ENCODE measurements at regions not wholly inside any gene's neighbourhood (a gene's known extent, or its start where the extent isn't known, plus 50 kb on each side); places are given as distances from the start of the nearest gene placed in this dataset.
"Not testable (repeated sequence)": the region's sequence is repeated elsewhere in the genome, so short reads cannot be mapped to it uniquely, and the experiment has no call there.

DNA sequence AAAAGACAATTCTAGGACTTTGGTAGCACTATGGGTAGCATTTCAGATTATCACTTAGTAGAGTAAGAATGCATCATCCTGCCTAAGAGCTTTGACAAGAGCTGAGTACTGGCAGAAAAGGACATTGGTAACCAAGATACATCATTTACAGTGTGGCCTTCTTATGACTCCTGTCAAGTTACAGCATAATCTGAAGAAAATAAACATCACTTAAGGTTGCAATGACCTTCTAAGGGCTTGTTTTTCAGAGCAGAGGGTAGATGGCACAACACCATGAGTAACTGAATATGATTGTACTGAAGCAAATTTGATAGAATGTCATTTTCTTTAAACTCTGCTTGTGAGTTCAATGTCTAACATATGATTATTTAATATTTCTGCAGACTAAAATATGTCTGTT is 822.6 kb downstream of the TBC1D32 start:
- no peak for DNase-seq

DNA sequence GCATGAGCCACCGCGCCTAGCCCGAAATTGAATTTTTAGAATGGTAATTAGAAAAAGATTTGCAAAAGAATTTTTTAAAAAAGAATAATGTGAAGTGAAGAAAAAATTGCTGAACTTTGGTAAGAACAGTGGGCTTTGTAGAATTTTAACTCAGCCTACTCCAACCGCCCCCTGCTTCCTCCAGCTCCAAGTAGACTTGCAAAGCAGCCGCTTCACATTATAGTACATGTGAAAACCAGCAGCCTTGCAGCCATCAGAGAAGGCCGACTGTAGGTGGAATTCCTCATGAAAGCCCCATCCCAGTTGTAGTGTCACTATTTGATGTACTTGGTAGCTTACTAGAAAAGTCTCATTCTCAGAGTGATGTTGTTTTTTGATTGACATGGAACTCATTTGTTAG is 835.6 kb downstream of the TBC1D32 start:
- DNase-seq: no peak

DNA sequence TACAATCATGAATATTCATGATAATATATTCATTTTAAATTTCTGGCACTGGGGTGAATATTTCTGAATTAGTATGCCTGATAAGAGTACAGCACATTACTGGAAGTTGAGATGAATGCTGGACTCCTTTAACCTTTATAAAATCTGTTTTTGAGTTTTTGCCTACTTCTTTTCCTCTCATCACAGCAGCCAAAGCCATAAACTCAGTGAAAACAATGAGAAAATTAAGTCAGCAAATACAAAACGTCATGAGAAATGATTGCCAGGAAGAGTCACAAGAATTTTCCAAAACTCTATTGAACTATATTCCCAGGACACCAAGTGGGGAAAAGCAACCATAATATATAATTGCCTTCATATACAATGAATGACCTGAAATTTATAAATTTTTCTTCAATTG is 837.6 kb downstream of the TBC1D32 start:
- DNase-seq: peak; percentile 14 to 69 (median 27)

DNA sequence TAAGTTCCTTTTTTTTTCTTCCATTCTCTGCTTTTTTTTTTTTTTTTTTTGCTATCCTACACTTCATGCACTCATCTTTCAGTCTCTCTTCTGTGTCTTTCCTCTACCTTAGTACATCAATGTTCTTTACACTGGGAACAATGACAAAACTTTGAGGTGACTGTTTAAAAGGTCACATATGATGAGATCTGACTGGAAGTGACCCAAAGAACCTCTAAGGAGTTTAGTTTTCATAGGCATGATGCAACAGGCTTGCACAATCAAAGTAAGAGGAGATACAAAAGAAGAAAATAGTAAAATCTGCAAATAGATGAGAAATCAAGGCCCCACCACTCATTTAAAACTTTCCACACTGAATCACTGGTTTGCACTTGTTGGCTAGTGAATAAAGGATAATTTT is 840.8 kb downstream of the TBC1D32 start:
- no peak for DNase-seq

DNA sequence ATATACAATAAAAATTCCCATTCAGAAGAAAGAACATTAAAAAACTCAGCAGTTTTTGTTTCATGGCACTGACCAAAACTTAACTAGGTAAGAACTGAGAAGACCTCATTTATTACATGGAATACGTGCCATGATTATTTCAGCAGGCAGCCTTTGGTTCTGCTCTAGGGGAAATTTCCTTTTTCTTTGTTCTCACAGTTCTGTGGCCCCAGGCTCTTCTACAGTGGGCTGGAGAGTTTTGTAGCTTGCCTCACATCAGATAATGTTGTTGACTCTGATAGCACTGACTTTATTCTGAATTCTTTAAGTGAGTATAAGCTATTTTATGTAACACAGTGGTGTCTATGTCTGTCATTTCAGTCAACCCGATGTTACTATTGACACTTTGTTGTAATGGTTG is 844.3 kb downstream of the TBC1D32 start:
- DNase-seq: no peak

DNA sequence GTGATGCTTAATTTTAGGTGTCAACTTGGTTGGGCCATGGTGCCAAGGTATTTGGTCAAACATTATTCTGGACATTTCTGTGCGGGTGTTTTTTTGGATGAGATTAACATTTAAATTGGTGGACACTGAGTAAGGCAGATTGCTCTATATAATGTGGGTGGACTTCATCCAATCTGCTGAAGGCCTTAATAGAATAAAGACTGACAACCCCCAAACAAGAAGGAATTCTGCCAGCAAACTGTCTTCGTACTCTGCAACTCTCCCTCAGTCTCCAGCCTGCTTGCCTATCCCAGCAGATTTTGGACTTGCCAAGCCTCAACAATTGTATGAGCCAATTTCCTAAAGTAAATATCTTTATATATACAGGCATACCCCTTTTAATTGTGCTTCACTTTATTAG is 850.1 kb downstream of the TBC1D32 start:
- no peak for DNase-seq

DNA sequence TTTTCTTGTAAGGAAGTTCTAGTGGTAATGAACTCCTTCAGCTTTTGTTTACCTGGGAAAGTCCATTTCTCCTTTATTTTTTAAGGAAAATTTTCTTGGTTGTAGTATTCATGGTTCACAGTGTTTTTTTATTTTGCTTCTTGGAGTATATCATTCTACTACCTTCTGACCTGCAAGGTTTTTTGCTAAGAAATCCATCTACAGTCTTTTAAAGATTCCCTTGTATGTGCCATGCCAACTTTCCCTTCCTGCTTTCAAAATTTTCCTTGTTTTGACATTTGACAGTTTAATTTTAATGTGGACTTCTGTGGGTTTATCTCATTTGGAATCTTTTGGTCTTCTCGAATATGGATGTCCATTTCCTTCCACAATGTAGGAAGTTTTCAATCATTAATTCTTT is 855.6 kb downstream of the TBC1D32 start:
- DNase-seq: no peak

DNA sequence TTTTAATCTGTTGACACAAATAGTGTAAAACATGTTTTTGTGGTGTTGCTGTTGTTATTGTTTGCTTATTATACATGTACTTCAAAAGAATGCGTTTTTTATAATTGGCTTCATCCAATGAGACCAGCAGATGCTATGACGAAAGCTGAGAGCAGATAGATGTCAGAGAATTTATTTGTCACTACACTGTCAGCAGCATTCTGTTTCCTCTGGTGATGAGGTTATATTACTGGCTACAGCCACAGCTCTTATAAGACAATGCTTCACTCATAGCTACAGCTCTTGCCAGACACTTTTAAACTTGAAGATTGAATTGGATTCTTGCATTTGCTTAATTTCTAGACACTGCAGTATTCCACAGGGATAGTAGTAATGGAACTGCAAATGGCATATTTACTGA is 860.5 kb downstream of the TBC1D32 start:
- peak in 1 of 3 donors; percentile 16 for DNase-seq

DNA sequence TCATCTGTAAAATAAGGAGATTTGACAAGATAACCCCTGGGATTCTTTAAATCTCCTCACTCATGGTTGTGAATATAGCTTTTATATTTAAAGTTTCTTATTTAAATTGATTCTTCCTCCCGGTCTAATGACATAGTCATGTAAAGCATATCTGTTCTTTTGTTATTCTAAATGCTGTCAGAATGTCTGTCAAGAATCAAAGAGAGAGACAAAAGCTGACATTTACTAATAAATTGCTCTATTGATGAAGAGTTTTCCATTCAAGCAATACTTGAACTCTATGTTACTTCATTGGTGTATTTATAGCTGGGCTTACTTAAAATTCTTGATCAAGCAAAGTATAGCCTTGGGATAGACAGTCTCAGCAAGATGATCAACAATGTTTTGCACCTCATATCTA is 865.8 kb downstream of the TBC1D32 start:
- no peak for DNase-seq

DNA sequence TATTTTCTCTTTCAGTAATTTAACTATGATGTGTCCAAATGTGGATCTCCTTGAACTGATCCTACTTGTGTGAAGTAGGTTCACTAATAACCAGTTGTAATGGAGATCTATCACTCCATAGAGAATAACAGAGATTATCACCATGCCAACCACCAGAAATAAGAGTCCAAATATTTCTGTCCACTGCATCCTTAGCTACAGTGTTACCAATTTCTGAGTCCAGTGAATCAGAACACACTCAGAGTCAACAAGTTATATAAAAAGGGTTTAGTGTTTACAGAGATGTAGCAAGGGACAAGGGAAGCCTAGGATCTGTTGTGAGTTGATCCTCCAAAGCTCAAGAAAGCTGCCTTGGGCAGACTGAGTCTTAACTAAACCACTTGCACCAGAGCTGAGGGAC is 882.8 kb downstream of the TBC1D32 start:
- DNase-seq: no peak

DNA sequence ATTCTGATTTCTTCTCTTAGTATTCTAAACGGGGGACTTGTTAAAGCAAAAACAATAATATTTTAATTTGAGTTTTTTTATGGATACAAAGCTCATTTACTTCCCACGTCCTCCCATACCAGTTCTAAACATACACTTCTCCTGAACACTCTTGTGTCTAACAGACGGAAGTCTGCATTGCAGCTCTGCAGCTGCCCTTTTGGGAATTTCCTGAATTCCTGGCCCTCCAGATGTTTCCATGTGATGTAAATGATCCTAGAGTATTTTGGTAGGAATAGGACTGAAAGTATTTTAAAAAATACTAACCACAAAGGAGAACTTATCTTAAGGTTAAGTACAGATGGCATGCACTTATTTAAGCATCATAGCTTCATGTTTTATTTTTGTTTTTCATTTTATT is 886.7 kb downstream of the TBC1D32 start:
- DNase-seq: peak; percentile 4 to 61 (median 16)

DNA sequence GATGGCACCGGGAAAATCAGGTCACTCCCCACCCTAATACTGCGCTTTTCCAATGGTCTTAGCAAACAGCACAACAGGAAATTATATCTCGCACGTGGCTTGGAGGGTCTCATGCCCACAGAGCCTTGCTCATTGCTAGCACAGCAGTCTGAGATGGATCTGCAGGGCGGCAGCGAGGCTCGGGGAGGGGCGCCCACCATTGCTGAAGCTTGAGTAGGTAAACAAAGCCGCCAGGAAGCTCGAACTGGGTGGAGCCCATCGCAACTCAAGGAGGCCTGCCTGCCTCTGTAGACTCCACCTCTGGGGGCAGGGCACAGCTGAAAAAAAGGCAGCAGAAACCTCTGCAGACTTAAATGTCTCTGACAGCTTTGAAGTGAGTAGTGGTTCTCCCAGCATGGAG is 901.4 kb downstream of the TBC1D32 start:
- DNase-seq: not testable (repeated sequence)

DNA sequence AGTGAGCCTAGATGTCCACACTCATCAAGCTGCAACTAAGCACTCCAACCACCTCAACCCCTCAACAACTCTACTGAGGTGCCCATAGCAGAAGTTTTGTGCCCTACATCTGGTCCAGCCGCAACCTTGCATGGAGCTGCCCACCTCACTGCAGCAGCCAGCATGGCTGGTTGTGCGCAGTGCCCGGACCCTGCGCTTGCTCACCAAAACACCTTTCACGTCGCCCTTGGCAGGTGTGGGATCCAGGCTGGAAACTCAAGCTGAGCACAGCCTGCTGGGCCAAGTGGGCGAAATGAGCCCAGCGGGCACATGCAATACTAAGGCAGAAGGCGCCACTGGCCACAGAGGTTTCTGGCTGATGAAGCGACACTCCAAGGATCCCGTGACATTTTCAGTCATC is 902.4 kb downstream of the TBC1D32 start:
- DNase-seq: no peak

DNA sequence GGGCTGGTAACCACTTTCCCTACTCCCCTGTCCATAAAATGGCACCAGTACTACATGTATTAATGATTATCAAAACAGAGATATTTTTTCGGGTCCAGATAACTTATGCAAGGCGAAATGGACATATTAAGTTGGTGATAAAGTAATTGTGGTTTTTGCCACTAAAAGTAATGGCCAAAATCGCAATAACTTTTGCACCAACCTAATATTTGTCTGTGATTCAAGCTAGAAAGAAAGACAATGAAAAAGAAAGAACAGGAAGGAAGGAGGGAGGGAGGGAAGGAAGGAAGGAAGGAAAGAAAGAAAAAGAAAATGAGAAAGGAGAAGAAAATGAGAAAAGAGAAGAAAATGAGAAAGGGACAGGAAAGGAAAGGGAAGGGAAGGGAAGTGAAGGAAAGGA is 922.9 kb downstream of the TBC1D32 start:
- DNase-seq: no peak

DNA sequence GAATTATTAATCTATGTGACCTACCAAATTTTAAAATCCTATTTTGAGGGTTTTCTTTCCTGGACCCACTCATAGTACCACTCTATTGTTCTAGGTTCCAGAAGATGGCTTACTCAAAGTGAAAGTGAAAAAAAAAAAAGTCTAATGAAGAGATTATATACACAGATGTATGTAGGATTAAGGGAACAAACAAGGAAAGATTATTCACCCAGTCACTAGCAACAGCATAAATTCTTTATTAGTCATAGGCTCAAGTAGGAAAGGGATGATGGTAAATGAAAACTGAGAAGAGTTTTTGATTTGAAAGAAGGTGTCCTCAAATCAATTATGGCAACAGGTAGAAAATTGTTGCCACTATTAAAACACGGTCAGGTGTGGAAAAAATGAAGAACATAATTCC is 923.7 kb downstream of the TBC1D32 start:
- DNase-seq: no peak

DNA sequence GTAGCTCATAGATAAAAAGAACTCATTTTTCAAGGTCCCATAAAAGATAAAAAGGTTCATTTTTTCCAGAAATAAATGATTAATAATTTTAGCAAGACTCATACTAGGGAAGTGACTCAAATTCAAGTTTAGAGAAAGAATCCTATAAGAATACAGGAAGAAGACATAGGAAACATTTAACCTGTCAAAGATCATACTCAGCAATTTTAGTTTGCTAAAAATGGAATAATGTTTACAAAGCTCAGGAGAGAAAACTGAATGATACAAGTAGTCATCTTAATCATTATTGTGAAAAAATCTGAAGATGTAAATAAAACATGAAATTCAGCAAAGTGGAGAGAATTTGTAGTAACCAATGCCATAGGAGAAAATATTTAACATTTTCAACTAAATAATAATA is 926.6 kb downstream of the TBC1D32 start:
- no peak for DNase-seq

DNA sequence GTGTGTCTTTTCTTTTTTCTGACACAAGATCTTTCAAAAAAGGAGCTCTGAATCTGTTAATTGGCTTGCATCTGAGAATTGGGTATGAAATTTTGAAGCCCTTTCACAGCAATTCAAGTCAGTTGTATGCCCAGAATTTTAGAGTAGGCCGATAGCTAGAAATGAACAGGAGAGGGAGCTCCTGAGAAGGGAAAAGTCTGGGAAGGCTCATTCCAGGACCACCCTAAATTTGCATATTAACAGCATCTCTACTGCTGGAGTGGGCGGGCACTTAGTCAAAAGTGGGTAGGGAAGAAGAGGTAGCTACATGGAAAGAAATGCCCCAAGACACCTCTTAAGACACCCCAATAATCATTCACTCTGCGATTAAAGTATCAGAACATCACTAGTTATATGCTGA is 928.3 kb downstream of the TBC1D32 start:
- no peak for DNase-seq

DNA sequence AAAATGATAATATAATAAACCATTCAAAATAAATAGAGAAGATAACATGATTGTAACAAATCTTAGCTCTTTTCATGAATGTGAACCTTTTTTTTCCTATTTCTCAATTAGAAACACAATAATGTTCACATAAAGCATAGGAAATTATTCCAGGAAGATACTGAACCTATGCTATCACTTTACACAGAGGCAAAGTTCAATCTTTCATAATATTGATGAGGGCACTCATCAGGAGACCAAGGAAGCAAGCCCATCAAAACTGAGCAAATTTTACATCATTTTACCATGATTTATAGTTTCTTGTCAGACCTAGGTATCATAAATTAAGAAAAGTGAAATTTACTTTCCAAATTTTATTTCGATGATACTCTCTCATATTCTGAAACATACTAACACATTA is 938.5 kb downstream of the TBC1D32 start:
- no peak for DNase-seq

DNA sequence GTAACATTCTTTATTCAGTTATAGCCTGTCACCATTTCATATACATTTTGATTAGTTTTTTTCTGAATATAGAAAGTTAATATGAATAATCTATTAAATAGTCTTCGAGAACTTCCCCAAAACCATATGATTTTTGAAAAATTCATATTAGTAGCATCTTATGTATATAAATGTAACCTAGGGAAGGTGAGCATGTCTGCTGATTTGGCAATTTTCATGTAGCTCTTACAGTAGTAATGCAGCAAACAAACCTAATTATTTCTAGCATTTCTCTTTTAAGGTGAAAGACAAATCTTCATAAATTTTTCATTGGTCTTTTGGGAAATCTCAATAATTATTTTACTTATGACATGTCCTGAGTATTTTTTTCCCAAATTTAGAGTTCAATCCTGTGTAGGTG is 939.0 kb downstream of the TBC1D32 start:
- DNase-seq: no peak

DNA sequence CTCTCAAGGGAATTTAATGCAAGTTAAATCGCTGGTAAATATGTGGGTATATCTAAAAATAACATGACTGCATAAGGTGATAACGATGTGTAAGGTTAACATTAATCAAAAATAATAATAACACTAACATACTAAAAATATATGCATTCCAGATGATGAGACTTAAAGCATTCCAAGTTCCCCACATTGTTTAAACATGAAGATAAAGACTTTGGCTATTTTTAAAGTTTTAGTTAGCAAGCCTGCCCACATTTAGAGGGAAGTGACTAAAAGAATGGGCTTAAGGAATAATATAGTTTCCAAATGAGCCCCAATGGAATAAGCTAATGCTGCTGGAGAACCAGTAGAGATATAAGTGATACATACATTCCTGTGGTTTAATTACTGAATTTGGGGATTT is 941.3 kb downstream of the TBC1D32 start:
- peak in 2 of 3 donors; percentile 11 to 21 for DNase-seq

DNA sequence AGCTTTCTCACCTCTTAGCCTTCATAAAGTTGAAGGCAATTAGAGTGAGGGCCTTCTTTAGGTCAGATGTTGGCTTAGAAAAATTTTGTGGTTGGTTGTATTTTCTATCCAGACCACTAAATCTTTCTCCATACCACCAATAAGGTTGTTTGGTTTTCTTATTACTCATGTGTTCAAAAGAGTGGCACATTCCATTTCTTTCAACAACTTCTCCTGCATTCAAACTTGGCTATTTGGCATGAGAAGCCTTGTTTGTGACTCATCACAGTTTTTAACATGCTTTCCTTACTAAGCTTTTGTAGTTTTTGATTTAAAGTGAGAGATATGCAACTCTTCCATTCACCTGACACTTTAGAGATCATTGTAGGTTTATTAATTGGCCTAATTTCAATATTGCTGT is 949.6 kb downstream of the TBC1D32 start:
- peak in 1 of 3 donors; percentile 28 for DNase-seq

DNA sequence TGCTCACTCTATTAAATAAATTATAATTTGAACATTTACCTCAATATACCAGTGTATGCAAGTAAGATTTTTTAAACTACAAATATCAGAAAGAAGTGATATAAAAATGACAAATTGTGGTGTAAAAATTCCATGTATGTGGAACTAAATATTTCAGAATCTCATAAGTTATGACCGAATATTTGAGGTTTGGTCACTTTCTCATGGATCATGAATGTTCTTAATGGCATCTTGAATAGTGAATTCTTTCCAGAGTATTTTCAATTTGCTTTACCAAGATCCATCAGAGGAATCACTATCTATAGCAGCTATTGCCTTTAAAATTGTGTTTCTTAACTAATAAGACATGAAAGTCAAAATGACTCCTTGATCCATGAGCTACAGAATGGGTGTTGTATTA is 950.6 kb downstream of the TBC1D32 start:
- no peak for DNase-seq

DNA sequence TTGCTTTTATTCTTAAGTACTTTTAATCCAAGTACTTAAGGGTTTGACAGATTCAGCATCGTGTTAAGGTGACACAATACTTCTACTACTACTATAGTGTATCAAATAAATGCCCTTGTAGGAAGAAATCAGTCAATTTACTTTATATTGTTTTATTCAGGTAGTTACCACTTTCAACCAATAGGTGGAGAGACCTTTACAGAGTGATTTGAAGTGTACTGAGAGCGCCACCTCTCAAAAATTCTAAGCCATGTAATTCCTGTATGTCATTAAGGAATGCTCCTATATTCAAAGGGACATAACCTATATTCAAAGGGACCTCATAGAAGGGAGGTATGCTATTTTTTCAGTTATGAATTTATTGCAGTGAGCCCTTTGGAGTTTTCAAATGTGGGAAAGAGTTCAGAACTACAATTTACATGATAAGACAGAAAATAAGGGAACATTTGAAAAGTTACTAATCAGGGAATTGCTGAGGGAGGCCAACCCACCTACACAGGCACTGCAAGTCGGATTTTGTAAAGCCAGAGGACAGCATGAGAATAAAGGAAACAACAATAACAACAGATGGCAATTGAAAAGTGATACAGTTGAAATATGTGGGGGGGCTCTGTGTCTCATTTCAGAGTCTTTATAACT is 955.6 kb downstream of the TBC1D32 start:
- peak in 1 of 3 donors; percentile 7 for DNase-seq

DNA sequence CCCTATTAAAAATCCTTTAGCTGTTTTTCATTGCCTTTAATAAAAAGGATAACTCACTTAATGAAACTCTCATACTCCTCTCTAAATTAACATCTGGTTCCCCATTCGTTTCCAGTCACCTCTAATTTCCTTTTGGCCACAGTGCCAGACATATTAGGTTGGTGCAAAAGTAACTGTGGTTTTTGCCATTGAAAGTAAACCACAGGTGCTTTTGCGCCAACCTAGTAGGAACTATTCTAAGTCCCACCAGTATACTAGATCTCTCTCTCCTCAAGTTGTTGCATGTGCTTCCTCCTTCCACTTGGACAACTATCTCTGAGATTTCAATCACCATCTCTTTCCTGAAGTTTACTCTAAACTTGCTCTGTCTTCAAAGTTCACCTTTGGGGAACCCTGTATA is 961.1 kb downstream of the TBC1D32 start:
- DNase-seq: no peak

DNA sequence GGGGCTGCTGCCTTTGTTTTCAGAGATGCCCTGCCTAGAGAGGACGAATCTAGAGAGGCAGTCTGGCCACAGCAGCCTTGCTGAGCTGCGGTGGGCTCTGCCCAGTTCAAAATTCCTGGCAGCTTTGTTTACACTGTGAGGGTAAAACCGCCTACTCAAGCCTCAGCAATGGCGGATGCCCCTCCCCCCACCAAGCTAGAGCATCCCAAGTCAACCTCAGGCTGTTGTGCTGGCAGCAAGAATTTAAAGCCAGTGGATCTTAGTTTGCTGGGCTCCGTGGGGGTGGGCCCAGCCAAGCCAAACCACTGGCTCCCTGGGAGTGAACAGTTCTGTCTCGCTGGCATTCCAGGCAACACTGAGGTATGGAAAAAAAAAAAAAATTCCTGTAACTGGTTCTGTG is 970.9 kb downstream of the TBC1D32 start:
- DNase-seq: no peak

Measured in muscle of back (tissue), 3 donors.